CMK (cell line): ENCODE measurements at regions not wholly inside any gene's neighbourhood (a gene's known extent, or its start where the extent isn't known, plus 50 kb on each side); places are given as distances from the start of the nearest gene placed in this dataset.

Experiments
- DNase-seq: peaks from one replicate; pipeline ENCODE4 v3.0.0-alpha.2; 2010; ENCODE audit warnings: low read depth

DNA sequence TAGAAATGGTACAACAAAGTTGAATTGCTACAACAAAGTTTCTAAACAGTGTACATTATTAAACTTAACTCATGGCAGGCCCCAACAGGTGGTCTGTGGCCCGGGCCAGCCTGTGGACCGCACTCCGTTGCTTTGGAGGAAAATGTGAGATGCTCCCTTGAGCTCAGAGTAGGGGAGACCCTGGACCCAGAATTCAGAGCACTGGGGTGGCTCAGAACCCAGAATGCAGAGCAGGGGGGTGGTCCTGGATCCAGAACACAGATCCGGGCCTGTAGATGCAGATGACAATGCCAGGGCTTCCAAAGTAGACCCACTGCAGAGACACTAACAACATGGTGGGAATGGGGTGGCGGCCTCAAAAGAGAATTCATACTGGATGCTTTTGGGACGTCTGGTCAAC is 311.0 kb downstream of the NDUFA10 start:
- DNase-seq, result no peak

DNA sequence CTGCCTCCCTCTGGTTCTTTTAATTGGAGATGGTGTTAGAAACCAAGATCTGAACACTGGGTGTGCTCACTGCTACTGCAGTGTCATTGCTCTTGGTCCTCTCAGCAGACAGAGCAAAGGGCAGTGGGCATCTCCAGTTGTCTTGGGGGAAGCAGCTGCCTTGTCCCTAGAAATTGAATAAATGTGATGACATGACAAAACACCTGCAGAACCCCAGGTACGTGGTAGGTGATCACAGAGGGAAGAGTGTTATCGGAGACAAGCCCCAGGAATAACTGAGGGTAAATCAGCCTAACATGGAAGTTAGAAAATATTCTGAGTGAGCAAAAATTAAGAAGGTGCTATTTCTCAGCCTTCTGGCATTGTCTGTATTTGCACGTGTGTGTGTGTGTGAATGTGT is 311.9 kb upstream of the HDAC4 start:
- no peak for DNase-seq

DNA sequence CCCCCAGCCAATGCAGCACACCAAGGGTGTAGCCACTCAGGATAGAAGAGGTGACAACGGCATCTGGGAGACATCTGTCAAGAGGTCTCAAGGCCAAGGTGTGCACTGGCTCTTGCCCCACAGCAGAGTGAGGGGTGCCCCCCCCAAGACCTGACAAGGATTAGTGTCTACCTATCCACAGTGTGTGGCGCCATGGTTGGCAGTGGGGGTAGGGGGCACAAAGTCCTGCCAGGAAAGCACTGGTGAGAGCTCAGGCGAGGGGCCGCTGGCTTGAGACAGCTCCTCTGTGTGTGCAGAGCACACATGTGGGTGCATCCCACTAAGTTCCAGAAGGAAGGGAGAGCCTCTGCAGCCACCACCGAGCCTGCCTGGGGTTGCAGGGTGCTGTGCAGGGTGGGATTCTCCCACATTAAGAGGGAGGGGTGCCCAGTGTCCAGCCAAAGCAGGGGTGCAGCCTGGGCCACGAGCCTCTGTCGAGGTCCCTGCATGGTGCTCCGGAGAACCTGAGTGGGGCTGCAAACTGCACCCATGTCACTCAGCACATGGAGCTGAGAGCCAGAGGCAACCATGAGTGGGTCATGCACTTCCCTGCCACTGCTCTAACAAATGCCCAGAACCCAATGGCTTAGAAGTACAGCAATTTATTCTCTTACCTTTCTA is 311.2 kb upstream of the HDAC4 start:
- DNase-seq, result no peak

DNA sequence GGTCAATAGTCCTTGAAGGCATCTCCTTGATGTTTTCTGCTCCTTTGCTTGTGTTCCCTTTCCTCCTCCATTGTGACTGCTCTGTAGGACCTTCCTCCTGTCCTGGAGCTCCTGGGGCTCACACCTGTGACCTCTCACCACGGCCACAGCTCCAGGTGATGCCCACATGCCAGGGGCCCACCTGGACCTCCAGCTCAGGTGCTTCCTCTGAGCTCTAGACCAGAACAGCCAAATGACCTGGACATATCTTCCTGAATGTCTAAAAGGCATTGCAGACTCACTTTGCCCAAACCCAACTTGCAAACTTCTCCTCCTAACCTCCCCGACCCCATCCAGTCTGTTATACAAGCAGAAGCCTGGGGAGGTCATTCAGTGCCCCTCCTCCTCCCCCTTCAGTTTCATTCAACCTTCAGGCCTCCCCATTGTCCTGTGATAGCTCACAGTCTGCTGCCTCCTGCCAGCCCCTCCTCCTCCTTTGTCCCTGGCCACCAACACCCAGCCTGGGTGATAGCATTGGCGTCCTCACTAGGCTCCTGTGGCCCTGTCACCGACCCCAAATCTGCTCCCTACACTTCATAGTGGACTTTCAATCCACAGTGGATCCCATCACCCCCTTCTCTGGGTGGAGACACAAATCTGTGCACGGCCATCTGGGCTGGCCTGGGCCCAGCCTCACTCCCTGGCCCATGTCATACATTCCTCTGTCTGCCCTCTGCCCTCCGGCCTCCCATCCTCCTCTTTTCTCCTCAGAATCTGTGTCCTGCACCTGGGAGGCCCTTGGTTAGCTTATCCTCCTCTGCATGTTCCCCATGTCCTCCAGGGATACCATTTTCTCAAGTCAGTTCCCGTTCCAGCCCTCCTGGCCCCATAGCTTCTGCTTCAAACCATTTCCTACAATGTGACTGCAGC is 310.4 kb upstream of the HDAC4 start:
- no peak for DNase-seq

DNA sequence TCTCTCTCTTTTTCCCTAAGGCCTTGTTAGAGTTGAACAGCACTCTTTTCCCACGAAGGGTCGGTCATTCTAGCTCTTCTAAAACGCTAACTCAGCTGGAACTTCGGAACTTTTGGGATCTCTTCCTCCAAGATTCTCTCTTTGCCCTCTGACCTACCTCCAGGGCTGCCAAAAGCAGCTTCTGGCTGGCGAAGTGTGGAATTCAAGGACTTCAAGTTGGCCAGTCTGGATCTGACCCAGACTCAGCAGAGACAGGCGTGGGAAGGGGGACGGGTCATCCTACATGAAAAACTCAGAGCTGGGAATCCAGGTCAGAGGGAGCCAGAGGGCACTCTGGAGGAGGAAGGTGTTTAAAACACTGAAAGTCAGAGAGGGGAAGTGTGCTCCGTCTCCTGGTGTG is 305.5 kb upstream of the HDAC4 start:
- no peak for DNase-seq

DNA sequence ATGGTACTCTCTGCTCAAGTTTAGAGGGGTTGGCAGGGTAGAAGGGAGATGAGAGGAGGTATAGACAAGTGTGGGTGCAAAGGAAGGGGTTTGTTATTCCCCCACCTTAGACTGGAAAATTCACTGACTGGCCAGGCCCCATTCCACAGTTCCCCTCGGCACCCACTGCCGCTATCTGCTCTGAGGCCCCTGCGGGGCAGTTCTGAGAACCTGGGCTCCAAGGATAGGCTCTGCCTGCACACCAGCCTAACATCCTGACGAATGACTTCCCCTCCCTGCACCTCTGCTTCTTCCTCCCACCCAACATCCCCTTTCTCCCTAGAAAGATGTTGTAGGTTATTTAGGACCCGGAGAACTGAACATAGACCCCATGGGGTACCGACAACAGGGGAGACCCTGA is 303.9 kb upstream of the HDAC4 start:
- DNase-seq, result no peak

DNA sequence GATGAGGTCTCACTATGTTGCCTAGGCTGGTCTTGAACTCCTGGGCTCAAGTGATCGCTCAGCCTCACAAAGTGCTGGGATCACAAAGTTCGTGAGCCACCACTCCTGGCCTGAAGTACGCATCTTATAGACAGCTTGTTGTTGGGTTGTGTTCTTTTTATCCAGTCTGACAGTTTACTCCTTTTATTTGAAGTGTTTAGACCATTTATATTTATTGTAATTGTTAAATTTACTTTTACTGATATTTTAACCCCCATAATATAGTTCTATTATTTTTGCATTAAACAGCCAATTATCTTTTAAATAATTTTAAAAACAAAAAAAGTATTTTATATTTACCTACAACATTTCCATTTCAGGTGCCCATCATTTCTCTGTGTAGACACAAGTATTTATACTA is 303.0 kb upstream of the HDAC4 start:
- no peak for DNase-seq

DNA sequence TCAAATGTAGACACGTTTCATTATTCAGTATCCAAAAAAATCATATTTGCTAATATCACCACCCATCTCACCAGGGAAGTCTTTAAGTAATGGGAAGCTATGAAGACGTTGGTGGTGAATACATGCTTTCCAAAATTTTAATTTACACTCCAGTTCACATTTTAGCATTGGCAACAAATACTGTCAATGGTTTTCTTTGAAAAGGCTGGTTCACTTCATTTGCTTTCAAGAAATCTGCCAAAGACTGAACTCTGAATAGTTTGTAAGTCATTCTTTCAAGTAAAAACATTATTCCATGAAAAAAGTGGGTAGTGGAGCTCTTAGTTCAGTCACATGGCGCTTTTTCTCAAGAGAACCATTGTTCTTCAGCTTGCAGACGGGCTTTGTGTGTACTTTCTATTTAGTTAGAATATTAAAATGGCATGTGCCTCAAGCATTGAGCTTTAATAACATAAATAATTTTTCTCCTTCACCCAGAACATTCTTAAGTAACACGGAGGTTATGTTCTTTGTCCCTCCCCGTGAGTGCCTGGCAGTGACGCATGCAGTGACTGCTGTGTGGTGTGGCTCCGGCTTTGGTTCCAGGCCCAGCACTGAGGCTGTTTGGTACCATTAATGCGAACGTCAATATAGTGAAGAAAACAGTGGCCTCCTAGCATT is 300.0 kb upstream of the HDAC4 start:
- no peak for DNase-seq

DNA sequence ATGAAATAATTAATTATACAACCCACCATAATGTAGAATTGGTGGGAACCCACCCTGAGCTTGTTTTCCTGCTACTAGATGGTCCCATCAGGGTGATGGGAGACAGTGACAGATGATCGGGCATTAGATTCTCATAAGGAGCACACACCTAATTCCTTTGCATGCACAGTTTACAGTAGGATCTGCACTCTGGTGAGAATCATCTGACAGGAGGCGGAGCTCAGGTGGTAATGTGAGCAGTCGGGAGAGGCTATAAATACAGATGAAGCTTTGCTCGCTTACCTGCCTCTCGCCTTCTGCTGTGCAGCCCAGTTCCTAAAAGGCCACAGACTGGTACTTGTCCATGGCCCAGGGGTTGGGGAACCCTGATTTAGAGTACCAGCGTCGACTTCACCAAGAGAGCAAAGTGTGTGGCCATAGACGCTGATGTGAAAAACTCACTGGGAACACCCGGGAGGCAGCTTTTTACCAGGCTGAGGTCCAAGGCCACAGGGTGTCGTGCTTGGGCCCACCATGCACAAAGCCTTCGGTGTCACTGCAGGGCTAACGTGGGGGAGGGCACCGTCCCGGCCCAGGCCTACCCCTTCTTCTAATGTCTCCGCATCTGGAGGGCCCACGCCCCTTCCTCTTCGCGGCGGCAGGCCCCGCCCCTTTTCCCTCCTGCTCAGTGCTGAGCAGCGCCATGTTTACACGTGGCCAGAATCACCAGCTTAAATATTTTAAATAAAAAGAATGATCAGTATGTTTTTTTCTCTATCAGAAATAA is 296.8 kb upstream of the HDAC4 start:
- DNase-seq, result no peak

DNA sequence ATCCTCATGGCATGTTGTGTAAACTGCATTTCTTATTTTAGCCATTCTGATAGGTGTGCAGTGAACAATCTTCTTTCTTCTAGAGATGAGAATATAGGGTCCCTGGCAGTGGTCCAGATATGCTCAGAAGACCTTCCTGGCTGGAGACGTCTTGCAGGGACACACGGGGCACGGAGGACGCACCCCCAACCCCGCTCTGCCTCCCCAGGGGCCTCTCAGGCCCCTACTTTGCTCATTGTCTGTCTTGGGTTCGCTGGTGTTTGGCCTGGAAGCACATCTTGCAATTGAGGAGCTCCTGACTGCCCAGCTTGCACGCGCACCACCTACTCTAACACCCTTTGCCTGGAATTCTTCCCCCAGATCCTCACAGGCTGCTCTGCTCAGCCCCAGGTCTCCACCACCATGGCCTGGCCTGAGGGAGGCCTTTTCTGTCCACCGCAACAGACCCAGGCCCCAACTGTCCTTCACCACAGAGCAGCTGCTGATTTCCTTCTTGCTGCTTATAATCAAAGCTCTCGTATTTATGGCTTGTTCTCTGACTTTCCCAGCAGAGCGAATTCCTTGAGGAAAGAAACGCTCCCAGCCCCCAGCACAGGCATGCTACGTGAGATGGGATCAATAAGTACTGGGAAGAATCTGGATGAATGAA is 295.9 kb upstream of the HDAC4 start:
- no peak for DNase-seq

DNA sequence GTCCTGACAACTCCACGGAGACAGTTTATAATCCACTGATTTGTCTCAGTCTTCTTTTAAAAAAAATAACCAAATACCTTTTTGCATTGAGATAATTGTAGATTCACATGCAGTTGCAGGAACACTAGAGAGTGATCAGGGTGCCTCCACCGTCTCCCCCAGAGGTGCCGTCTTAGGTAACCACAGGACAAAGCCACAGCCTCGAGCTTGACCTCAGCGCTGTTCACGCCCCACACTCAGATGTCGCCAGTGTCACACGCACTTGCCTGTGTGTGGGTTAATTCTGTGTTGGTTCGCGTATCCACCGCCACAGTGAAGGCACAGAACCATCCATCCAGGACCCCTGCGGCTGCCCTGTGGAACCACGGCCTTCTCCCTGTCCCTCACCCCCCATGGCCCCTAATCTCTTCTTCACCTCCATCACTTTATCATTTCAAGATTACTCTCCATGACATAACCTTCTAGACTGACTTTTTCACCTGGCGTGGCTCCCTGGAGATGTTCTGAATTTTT is 295.0 kb upstream of the HDAC4 start:
- DNase-seq, result no peak

DNA sequence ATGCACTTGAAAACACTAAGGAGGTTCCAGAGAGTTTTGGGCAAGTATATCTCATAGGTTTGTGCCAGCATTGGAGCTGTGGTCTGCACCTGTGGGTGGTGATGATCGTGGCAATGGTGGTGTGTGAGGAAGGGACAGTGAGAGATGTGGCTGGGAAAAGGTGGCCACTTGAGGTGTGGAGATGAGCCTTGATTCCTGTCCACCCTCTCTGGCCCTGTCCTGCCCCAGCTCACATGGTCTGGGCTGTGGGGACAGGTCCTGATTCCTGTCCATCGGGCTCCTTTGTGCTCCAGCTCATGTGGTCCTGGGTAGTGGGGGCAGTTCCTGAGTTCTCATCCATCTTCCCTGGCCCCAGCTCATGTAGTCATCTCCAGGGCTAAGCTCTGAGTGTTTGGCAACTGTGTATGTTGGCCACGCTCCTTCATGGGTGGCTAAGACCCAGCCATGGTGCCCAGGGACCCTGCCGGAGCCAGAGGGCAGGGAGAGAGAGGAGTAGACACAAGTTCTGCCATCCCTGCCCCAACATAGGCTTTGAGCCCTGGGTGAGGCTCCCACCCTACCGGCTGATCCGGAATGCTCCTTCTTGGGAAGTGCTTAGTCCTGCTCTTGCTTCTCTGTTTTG is 294.4 kb upstream of the HDAC4 start:
- DNase-seq, result no peak

DNA sequence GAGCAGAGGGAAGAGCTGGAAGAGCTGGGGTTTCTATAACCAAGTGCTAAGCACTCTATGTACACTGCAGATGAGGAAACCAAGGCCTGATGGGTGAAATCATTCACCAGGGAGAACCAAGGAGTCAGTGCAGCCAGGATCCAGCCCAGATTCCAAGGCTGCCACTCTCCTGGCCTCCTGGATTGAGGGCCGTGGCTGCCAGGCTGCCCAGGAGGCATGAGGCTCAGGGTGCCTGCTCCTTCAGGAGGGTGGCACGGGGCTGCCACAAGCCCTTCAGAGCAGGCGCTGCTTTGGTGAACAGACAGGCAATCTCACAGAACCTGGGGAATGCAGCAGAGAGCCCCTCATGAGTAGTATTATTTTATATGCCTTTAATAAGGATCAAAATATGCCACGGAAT is 293.7 kb upstream of the HDAC4 start:
- no peak for DNase-seq

DNA sequence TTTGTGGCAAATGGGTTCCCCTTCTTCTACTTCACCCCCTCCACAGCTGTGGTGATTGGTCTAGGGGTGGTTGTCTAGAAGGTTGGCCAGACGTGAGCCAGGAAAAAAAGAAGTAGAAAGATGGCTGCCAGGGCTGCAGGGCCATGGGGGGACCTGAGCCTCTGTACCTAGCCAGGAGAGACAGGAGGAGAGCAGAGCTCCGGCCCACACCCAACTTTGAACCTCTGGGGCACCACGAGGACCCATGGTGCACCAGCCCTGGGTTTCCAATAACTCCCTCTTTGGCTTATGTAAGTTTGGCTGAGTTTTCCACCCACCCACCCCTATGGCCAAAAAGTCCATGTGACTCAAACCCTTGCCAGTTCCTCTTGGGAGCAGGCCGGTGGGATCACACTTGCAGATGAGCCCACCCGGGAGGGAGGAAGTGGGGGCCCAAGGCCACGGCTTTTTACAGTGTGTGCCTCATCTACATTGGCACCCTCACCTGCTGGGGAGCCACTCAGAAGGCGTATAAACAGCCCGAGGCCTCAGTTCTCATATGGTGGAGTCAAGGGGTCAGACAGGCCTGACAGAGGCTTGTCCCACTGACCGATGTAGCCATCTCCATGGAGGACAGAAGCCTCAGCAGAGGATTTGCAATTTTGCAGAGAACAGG is 293.1 kb upstream of the HDAC4 start:
- DNase-seq, result no peak

DNA sequence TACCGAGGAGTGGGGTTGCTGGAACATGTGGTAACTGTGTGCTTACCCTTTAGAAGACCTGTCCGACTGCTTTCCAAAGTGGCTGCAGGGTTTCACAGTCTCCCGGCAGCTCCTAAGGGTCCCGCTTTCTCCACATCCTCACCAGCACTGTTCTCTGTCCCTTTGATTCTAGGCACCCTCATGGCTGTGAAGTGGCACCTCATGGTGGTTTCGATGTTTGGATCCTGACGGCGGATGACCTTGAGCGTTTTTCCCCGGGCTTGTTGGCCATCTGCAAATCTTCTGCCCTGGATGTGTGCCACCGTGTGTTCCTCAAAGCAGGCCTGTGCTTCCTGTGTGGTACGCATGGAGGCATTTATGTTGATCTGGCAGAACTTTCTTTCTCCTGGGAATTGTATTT is 292.5 kb upstream of the HDAC4 start:
- DNase-seq, result no peak

DNA sequence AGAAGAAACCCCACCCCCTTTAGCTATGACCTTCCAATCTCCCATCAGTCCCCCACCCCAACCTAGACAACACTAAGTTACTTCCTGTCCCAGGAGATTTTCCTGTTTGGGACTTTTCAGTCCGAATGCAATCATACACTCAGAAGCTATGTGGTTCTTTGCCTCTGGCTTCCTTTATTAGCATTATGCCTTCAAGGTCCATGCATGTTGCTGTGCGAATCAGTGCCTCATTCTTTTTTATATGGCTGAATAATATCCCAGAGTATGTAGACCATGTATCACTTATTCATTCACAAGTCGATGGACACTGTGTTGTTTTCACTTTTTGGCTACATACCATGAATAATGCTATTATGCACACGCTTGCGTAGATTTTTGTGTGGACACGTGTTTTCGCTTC is 292.1 kb upstream of the HDAC4 start:
- no peak for DNase-seq

DNA sequence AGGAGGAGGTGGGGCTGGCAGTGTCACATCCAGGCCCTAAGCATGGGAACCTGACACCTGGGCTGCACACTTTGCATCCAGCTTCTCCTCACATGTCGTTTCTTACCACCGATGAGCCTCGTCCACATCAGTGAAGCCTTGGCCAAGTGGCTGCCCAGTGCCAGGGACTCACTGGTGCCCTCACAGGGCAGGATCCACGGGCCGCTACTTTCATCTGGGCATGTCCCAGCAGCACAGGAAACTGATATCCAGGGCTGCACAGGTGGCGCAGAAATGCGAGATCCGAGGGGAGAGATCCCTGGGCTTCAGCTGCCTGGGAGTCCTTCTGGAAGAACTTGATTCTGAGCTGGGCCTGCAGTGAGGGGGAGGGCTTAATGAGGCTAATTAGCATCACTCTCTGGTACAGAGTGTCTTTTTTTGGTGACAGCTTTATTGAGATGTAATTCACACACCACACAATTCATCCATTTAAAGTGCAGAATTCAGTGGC is 291.6 kb upstream of the HDAC4 start:
- no peak for DNase-seq

DNA sequence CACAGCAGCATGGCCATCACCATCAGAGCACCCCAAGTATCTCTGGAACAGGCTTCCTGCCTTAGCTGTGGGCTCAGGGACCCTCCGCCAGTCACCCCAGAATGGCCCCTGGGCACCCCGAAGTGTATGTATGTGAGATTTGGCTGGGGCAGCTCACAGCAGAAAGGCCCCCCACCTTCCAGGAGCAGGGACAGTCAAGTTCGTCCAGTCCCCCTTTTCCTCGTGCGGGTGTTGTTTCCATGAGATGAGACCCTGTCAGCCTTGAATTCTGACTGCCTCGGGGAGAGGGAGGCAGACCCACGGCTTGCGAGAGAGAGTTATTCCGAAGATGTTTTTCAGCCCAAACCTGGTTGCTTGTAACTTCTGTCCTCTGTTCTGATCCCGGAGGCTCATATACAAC is 290.9 kb upstream of the HDAC4 start:
- DNase-seq, result no peak

DNA sequence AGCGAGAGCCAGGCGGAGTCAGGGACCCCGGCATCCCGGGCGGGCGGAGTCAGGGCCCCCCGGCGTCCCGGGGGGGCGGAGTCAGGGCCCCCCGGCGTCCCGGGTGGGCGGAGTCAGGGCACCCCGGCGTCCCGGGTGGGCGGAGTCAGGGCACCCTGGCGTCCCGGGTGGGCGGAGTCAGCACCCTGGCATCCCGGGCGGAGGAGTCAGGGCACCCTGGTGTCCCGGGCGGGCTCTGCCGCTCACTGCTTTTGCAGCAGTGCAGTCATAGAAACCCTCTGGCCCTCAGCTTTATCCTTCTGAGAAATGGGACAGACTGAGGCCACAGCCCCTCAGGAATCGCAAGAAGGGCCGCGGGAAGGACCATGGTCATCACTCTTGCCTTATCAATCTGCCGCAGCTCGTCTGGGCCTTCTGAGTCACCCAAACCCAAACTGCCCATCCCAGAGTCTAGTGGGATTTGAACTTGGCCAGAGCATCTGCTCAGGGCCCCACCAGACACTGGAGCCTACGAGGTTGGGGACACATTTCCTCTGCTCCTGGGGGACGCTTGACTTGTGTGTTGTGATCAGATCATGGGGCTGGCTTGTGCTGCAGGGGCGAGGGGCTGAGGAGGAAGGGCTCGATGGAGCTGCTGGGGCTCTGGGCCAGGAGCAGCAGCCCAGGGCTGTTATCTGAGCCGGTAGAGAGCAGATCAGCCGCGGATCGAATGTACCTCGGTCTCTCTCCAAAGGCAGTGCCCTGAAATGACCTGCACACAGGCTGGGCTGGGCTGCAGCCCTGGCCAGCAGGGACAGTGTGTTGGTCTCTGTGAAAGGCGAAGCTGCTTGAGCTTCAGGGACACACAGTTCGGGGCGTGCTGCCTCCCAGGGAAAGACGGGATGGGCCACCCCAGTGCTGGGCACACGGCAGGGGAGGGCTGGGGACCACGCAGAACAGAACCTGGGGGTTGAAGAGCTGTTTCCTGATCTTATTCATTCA is 290.1 kb upstream of the HDAC4 start:
- no peak for DNase-seq
